Uterus (tissue), 3 donors: ENCODE measurements at regions not wholly inside any gene's neighbourhood (a gene's known extent, or its start where the extent isn't known, plus 50 kb on each side); places are given as distances from the start of the nearest gene placed in this dataset.
"Not testable (repeated sequence)": the region's sequence is repeated elsewhere in the genome, so short reads cannot be mapped to it uniquely, and the experiment has no call there.

Experiments
- DNase-seq, 2 donors: peaks; one replicate each; pipeline ENCODE4 v3.0.0-alpha.2; 2019 to 2020
- H3K27ac ChIP-seq, 2 donors: fragments of 200-600 bp; sonication (generic); 1 replicate in 1 of 2; 2 replicates in 1 of 2; pipeline ENCODE4 v1.5.1; 2016 to 2018
- H3K27me3 ChIP-seq, 2 donors: fragments of 200-600 bp; sonication (generic); one replicate each; pipeline ENCODE4 v1.5.1; 2018 to 2019; ENCODE audit warnings: control low read depth in 1 of 2
- H3K36me3 ChIP-seq, 2 donors: fragments of 200-600 bp; sonication (generic); one replicate each; pipeline ENCODE4 v1.5.1; 2019; ENCODE audit warnings: control low read depth in 1 of 2
- H3K4me1 ChIP-seq, 2 donors: fragments of 200-600 bp; sonication (generic); one replicate each; pipeline ENCODE4 v1.5.1; 2018 to 2019; ENCODE audit warnings: control low read depth in 1 of 2
- H3K4me3 ChIP-seq, 2 donors: fragments of 200-600 bp; sonication (generic); 1 replicate in 1 of 2; 2 replicates in 1 of 2; pipeline ENCODE4 v1.5.1; 2018 to 2019; ENCODE audit warnings: mild to moderate bottlenecking in 1 of 2
- H3K9me3 ChIP-seq, 2 donors: fragments of 200-600 bp; sonication (generic); one replicate each; pipeline ENCODE4 v1.5.1; 2019; ENCODE audit warnings: control low read depth in 1 of 2
- POLR2A ChIP-seq, 2 donors: fragments of 450-650 bp; IDR thresholded peaks; one replicate each; pipeline ENCODE4 v1.6.1; 2016; ENCODE audit warnings: antibody characterized with exemption in 2 of 2, mild to moderate bottlenecking in 1 of 2, moderate library complexity in 1 of 2
- intact Hi-C: fragments of 100-400 bp; cut with DNase I; formaldehyde crosslinking; loops from one replicate; pipeline ENCODE4 v1.15.1; 2023; ENCODE audit warnings: low total_unique reads
- TF ChIP-seq, protein P1 (sequence below), 4 experiments: fragments of 200-600 bp in 2 of 4; fragments of 450-650 bp in 2 of 4; sonication (generic) in 2 of 4; IDR thresholded peaks; one replicate each; pipeline ENCODE4 v1.5.1; 2016 to 2019; ENCODE audit warnings: antibody characterized with exemption in 4 of 4, mild to moderate bottlenecking in 2 of 4, moderate library complexity in 1 of 4
- donor health status: DM: yes; HTN: yes; CAD: no.

DNA sequence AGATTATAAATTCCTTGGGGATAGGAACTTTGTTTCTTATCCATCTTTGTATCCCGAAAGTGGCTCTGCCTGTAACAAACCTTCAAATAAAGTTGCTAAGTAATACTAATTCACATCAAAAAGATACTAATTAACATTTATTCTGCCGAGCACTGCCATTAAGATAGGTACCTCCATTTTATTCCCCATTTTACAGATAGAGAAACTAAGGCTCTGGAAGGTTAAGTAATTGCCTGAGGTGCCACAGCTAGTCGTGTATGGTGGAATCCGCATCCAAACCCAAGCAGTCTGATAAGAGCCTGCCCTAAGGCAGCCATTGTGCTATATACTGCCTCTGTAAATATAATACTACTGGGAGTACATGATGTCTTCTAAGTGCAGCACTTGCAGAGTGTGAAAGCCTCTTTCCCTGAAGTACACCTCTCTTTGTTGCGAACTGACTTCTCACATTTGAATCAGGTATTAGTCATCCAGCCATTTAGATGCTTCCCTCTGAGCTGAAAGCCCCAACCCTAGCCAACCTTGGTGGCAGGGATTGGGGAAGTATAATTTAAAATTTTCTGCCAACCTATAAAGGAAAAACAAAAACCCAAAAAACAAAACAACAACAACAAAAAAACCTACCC is 78.5 kb upstream of the CHD2 start:
- H3K36me3 ChIP-seq = no peaks in the 10 kb centered on the region
- no peaks in the 10 kb centered on the region for H3K9me3 ChIP-seq
- DNase-seq = peak in 1 of 2 donors; percentile 9
- no peak overlapping the region for H3K4me3 ChIP-seq
- intact Hi-C loops = no loop called here
- H3K27me3 ChIP-seq = no peaks in the 10 kb centered on the region
- H3K4me1 ChIP-seq = peaks cover 0 to 3% of the 10 kb centered on the region in 2 donors
- no peak for TF ChIP-seq POLR2A (IDR thresholded peaks at IDR 0.05)
- TF ChIP-seq, protein P1, sequence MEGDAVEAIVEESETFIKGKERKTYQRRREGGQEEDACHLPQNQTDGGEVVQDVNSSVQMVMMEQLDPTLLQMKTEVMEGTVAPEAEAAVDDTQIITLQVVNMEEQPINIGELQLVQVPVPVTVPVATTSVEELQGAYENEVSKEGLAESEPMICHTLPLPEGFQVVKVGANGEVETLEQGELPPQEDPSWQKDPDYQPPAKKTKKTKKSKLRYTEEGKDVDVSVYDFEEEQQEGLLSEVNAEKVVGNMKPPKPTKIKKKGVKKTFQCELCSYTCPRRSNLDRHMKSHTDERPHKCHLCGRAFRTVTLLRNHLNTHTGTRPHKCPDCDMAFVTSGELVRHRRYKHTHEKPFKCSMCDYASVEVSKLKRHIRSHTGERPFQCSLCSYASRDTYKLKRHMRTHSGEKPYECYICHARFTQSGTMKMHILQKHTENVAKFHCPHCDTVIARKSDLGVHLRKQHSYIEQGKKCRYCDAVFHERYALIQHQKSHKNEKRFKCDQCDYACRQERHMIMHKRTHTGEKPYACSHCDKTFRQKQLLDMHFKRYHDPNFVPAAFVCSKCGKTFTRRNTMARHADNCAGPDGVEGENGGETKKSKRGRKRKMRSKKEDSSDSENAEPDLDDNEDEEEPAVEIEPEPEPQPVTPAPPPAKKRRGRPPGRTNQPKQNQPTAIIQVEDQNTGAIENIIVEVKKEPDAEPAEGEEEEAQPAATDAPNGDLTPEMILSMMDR (IDR thresholded peaks at IDR 0.05) = no peak
- H3K27ac ChIP-seq = peak overlapping the region; percentile 82 to 91

DNA sequence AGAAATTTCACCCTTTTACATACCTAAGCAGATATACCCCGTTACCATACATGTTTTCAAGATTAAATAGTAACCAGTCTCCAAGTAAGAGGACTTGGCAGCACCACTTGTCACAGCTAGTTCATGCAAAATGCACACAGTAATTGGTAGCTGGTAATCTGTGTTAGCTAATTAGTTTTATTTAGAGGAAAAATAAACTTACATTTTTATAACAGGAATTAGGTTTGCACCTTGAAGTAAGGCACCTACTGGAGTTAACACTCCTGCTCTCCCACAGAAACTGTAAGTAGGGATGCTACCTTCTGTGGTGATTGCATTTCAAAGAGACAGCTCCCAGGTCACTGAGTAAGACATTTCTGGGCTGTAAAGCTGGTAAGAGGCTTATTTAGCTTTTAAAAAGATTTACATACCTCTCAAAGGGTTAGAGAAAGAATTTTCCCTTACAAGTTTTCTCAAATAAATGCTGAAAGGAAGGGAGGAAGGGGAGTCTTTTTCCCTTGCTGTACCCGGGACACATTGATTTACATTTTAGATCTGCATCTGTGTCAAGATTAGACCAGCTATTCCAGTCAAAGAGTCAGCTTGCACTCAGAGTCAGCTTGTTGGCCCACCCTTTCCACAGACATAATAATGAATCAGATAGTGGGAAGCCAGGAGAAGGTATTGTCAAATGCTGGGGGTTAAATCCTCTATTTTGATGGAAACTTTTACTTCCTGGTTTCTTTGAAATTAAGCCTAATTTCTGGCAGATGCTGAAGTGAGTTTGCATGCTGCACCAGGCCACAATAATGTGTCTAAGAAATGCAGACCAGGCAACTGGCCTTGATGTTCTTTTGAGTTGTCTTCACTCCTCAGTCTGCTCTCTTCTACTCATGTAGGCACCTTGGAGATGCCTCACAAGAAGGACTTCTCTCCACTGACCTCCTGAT is 77.6 kb upstream of the CHD2 start:
- no peaks in the 10 kb centered on the region for H3K36me3 ChIP-seq
- H3K4me3 ChIP-seq = no peak overlapping the region
- peak in 1 of 2 donors; percentile 7 for DNase-seq
- no peak for TF ChIP-seq POLR2A (IDR thresholded peaks at IDR 0.05)
- TF ChIP-seq, protein P1 (IDR thresholded peaks at IDR 0.05) = no peak
- intact Hi-C loops = no loop called here
- peaks cover 0 to 3% of the 10 kb centered on the region in 2 donors for H3K4me1 ChIP-seq
- H3K27me3 ChIP-seq = no peaks in the 10 kb centered on the region
- peak overlapping the region; percentile 82 to 91 for H3K27ac ChIP-seq
- H3K9me3 ChIP-seq = no peaks in the 10 kb centered on the region

GRCh38 chr15:92825985-92826384 is 74.1 kb upstream of the CHD2 start:
- H3K27ac ChIP-seq = no peak overlapping the region
- DNase-seq = no peak
- no peaks in the 10 kb centered on the region for H3K36me3 ChIP-seq
- intact Hi-C loops = no loop called here
- no peaks in the 10 kb centered on the region for H3K27me3 ChIP-seq
- H3K4me3 ChIP-seq = no peak overlapping the region
- no peaks in the 10 kb centered on the region for H3K9me3 ChIP-seq
- TF ChIP-seq, protein P1 (IDR thresholded peaks at IDR 0.05) = no peak
- no peak for TF ChIP-seq POLR2A (IDR thresholded peaks at IDR 0.05)
- H3K4me1 ChIP-seq = peaks cover 5% of the 10 kb centered on the region in 2 donors

- H3K36me3 ChIP-seq, intact Hi-C loops, DNase-seq, H3K9me3 ChIP-seq, H3K27ac ChIP-seq, H3K4me3 ChIP-seq, H3K27me3 ChIP-seq: not testable (repeated sequence)
- H3K4me1 ChIP-seq = peaks cover 14 to 17% of the 10 kb centered on the region in 2 donors
Observed at GRCh38 chr15:92827991-92828390, 72.1 kb upstream of the CHD2 start.

DNA sequence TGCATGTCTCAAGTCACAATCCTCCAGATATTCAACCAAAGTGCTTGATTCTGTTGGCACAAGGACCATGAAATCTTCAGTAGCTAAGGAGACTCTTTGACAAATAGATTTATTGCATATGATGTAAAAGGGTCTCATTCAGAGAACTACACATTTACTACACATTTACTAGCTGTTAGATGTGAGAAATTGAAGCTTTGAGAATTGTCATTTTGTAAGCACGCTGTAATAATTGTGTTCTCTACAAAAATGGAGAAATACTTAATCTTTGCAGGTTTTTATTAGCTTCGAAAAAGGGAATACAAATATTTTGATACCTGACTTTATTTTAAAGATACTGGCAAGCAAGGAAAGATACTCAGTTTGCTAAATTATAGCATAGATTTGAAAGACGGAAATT is 70.2 kb upstream of the CHD2 start:
- peak overlapping the region; percentile 86 to 98 for H3K27ac ChIP-seq
- TF ChIP-seq, protein P1 (IDR thresholded peaks at IDR 0.05) = no peak
- no peak for TF ChIP-seq POLR2A (IDR thresholded peaks at IDR 0.05)
- DNase-seq = no peak
- no peaks in the 10 kb centered on the region for H3K27me3 ChIP-seq
- no peak overlapping the region for H3K4me3 ChIP-seq
- no peaks in the 10 kb centered on the region for H3K36me3 ChIP-seq
- H3K4me1 ChIP-seq = peaks cover 14 to 24% of the 10 kb centered on the region in 2 donors
- intact Hi-C loops = loop anchor here (5.0 kb wide), 1 partner anchor 52 kb away; no protein-coding TSS in a partner anchor
- no peaks in the 10 kb centered on the region for H3K9me3 ChIP-seq
